22Rv1 (cell line): ENCODE measurements at regions not wholly inside any gene's neighbourhood (a gene's known extent, or its start where the extent isn't known, plus 50 kb on each side); places are given as distances from the start of the nearest gene placed in this dataset.

Source experiments
- CTCF ChIP-seq: fragments of 450-650 bp; IDR thresholded peaks from 2 replicates; pipeline ENCODE4 v1.5.1; 2017; ENCODE audit warnings: mild to moderate bottlenecking
- ZFX ChIP-seq: fragments of 450-650 bp; IDR thresholded peaks from 2 replicates; pipeline ENCODE4 v1.6.1; 2017; ENCODE audit warnings: antibody characterized with exemption, borderline replicate concordance

DNA sequence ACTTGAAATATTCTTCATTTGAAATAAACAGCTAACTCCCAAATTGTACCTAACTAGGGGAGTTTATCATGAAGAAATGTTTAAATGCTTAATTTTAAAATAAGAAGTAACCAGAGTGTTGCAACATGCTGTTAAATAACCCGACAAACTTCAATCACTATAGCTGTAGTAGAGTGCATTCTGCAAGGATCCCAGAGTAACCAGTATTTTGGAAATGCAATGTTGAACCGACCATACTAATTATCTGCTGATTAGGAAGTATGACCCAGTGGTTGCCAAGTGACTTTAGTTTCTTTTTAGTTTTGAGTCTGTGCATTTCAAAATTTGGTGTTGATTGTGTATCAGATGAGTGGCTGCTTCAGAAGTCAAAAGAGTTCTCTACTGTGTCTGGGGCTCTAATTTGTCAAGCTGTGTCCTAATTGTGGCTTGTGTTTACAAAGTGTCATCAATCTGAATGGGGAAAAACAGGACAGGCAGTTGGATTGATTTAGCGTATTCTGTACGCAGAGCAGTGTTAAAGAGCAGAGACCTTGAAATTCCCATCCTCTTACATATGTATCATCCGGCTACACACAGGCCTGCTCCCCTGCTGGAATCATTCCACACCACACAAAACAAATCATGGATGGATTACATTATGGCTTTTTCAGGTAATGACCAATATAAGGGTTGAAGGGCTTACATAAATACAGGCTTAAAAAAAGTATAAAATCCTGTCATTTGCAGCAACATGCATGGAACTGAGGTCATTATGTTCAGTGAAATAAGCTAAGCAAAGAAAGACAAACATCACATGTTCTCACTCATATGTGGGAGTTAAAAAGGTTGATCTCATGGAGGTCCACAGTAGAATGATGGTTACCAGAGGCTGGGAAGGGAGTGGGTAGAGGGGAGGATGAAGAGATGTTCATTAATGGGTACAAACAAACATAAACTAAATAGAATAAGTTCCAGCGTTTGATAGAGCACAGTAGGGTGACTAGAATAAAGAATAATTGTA is 351.5 kb downstream of the KLF12 start:
- TF ChIP-seq CTCF (no peak), ZFX (no peak)
